SK-N-SH treated with all-trans-retinoic acid at 6 μM for 48 hours (cell line): ENCODE measurements at regions not wholly inside any gene's neighbourhood (a gene's known extent, or its start where the extent isn't known, plus 50 kb on each side); places are given as distances from the start of the nearest gene placed in this dataset.

Experiments used
- BACH2 ChIP-seq: fragments of 250-450 bp; sonication (Bioruptor Pico); IDR thresholded peaks from 2 replicates; pipeline ENCODE4 v1.9.0; 2021; ENCODE audit warnings: mild to moderate bottlenecking, borderline replicate concordance
- OSR1 ChIP-seq: fragments of 250-450 bp; sonication (Bioruptor Pico); IDR thresholded peaks from 2 replicates; pipeline ENCODE4 v1.8.0; 2022; ENCODE audit warnings: moderate library complexity, mild to moderate bottlenecking, inconsistent platforms
- PPARA ChIP-seq: fragments of 250-450 bp; sonication (Bioruptor Pico); IDR thresholded peaks from 2 replicates; pipeline ENCODE4 v1.5.0; 2020; ENCODE audit warnings: mild to moderate bottlenecking, borderline replicate concordance
- RARB ChIP-seq: fragments of 250-450 bp; sonication (Bioruptor Pico); IDR thresholded peaks from 2 replicates; pipeline ENCODE4 v1.8.0; 2021; ENCODE audit warnings: mild to moderate bottlenecking, moderate library complexity
- TOX ChIP-seq: fragments of 250-450 bp; sonication (Bioruptor Pico); IDR thresholded peaks from 2 replicates; pipeline ENCODE4 v1.8.0; 2021; ENCODE audit warnings: mild to moderate bottlenecking, moderate library complexity, borderline replicate concordance
- ZC3H10 ChIP-seq: fragments of 250-450 bp; sonication (Bioruptor Pico); IDR thresholded peaks from 2 replicates; pipeline ENCODE4 v1.5.1; 2021; ENCODE audit warnings: mild to moderate bottlenecking, moderate library complexity
- ZFP3 ChIP-seq: fragments of 250-450 bp; sonication (Bioruptor Pico); IDR thresholded peaks from 2 replicates; pipeline ENCODE4 v1.5.0; 2020; ENCODE audit warnings: mild to moderate bottlenecking, moderate library complexity
- ZFP30 ChIP-seq: fragments of 450-650 bp; formaldehyde crosslinking; IDR thresholded peaks from 2 replicates; pipeline ENCODE4 v1.5.0; 2022; ENCODE audit warnings: mild to moderate bottlenecking, moderate library complexity
- ZNF8 ChIP-seq: fragments of 450-650 bp; formaldehyde crosslinking; IDR thresholded peaks from 2 replicates; pipeline ENCODE4 v1.5.0; 2020; ENCODE audit warnings: mild to moderate bottlenecking, moderate library complexity
- TF ChIP-seq, protein P1 (sequence below): fragments of 250-450 bp; sonication (Bioruptor Pico); IDR thresholded peaks from 2 replicates; pipeline ENCODE4 v1.8.0; 2020; ENCODE audit warnings: mild to moderate bottlenecking, moderate library complexity, borderline replicate concordance
- TF ChIP-seq, protein P2 (sequence below): fragments of 250-450 bp; sonication (Bioruptor Pico); IDR thresholded peaks from 2 replicates; pipeline ENCODE4 v1.5.1; 2020; ENCODE audit warnings: low read depth, mild to moderate bottlenecking, moderate library complexity

DNA sequence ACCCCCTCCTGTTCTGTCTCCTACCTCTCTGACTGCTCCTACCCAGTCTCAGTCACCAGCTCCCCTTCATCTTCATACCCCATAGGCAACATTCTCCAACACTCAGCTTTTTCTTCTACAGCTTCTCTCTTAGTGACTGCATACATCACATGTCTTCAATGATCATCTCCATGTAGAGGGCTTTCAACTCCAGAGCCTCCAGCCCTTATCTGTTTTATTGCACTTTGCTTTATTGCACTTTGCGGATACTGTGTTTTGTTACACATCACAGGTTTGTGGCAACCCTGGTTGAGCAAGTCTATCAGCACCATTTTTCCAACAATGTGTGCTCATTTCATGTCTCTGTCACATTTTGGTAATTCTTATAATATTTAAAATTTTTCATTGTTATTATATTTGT is 230.7 kb downstream of the DEPDC1B start:
- TF ChIP-seq RARB (CRISPR knock-in tag) (no peak), OSR1 (CRISPR knock-in tag) (no peak), ZFP30 (CRISPR knock-in tag) (no peak), TOX (CRISPR knock-in tag) (no peak), BACH2 (CRISPR knock-in tag) (no peak), ZNF8 (CRISPR knock-in tag) (no peak), ZC3H10 (no peak), PPARA (no peak), ZFP3 (CRISPR knock-in tag) (no peak)
- TF ChIP-seq, protein P1, sequence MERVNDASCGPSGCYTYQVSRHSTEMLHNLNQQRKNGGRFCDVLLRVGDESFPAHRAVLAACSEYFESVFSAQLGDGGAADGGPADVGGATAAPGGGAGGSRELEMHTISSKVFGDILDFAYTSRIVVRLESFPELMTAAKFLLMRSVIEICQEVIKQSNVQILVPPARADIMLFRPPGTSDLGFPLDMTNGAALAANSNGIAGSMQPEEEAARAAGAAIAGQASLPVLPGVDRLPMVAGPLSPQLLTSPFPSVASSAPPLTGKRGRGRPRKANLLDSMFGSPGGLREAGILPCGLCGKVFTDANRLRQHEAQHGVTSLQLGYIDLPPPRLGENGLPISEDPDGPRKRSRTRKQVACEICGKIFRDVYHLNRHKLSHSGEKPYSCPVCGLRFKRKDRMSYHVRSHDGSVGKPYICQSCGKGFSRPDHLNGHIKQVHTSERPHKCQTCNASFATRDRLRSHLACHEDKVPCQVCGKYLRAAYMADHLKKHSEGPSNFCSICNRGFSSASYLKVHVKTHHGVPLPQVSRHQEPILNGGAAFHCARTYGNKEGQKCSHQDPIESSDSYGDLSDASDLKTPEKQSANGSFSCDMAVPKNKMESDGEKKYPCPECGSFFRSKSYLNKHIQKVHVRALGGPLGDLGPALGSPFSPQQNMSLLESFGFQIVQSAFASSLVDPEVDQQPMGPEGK (CRISPR knock-in tag), result no peak
- TF ChIP-seq, protein P2, sequence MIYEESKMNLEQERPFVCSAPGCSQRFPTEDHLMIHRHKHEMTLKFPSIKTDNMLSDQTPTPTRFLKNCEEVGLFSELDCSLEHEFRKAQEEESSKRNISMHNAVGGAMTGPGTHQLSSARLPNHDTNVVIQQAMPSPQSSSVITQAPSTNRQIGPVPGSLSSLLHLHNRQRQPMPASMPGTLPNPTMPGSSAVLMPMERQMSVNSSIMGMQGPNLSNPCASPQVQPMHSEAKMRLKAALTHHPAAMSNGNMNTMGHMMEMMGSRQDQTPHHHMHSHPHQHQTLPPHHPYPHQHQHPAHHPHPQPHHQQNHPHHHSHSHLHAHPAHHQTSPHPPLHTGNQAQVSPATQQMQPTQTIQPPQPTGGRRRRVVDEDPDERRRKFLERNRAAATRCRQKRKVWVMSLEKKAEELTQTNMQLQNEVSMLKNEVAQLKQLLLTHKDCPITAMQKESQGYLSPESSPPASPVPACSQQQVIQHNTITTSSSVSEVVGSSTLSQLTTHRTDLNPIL, result no peak
